K562 (cell line): ENCODE measurements at regions not wholly inside any gene's neighbourhood (a gene's known extent, or its start where the extent isn't known, plus 50 kb on each side); places are given as distances from the start of the nearest gene placed in this dataset.
"Not testable (repeated sequence)": the region's sequence is repeated elsewhere in the genome, so short reads cannot be mapped to it uniquely, and the experiment has no call there.

Experiments
- CTCF ChIP-seq, 3 experiments: IDR thresholded peaks in 2 of 3; conservative IDR thresholded peaks in 1 of 3; 2 replicates each; pipeline ENCODE4 v1.5.1; 2011 to 2012; ENCODE audit warnings: low read length in 3 of 3, mild to moderate bottlenecking in 3 of 3, control low read depth in 2 of 3, improper control_type of control experiment in 1 of 3, inconsistent platforms in 1 of 3, low read depth in 1 of 3, mixed read lengths in 1 of 3, moderate library complexity in 1 of 3; ENCODE audit not compliant: insufficient read depth in 2 of 3
- GABPA ChIP-seq: fragments of 200-800 bp; sonication (Bioruptor generic); conservative IDR thresholded peaks from 2 replicates; pipeline ENCODE4 v1.6.1; 2016; ENCODE audit warnings: low read depth, missing genetic modification characterization, missing compliant biosample characterization
- JUND ChIP-seq, 2 experiments: IDR thresholded peaks; 2 replicates in 1 of 2; 3 replicates in 1 of 2; pipeline ENCODE4 v1.6.1; 2011; ENCODE audit warnings: borderline replicate concordance in 2 of 2, low read depth in 2 of 2, low read length in 2 of 2, improper control_type of control experiment in 1 of 2, missing biosample characterization in 1 of 2, missing genetic modification characterization in 1 of 2, missing genetic modification reagents in 1 of 2
- NFIC ChIP-seq: fragments of 450-650 bp; IDR thresholded peaks from 2 replicates; pipeline ENCODE4 v1.6.1; 2017; ENCODE audit warnings: mild to moderate bottlenecking, inconsistent platforms
- POLR2A ChIP-seq: fragments of 450-650 bp; conservative IDR thresholded peaks from 2 replicates; pipeline ENCODE4 v1.6.1; 2016
- REST ChIP-seq, 2 experiments: fragments of 450-650 bp; formaldehyde crosslinking in 1 of 2; IDR thresholded peaks; 2 replicates each; pipeline versions ENCODE4 v1.4.0 to v1.6.1; 2014 to 2020; ENCODE audit warnings: mild to moderate bottlenecking in 2 of 2, borderline replicate concordance in 1 of 2, low read depth in 1 of 2
- SMARCC2 ChIP-seq: fragments of 450-650 bp; IDR thresholded peaks from 2 replicates; pipeline ENCODE4 v1.6.1; 2017; ENCODE audit warnings: antibody characterized with exemption, moderate library complexity, mild to moderate bottlenecking, low read depth
- ZC3H4 ChIP-seq: sonication (generic); formaldehyde crosslinking; IDR thresholded peaks from 2 replicates; pipeline ENCODE4 v1.9.0; 2021; ENCODE audit warnings: missing genetic modification reagents, borderline replicate concordance

- TF ChIP-seq POLR2A; NFIC; CTCF (IDR thresholded peaks at IDR 0.05 in 2 of 3, conservative IDR thresholded peaks at IDR 0.05 in 1 of 3; ENCODE audit: insufficient read depth in 2 of 3, low read depth in 1 of 3, low read length in 3 of 3); SMARCC2; GABPA; ZC3H4; REST (IDR thresholded peaks at IDR 0.05; ENCODE audit: borderline replicate concordance); REST (CRISPR knock-in tag; IDR thresholded peaks at IDR 0.05; ENCODE audit: low read depth); JUND (IDR thresholded peaks at IDR 0.05; ENCODE audit: borderline replicate concordance, low read depth, low read length); JUND (tag; IDR thresholded peaks at IDR 0.05; ENCODE audit: borderline replicate concordance, low read depth, low read length): not testable (repeated sequence)
Measured at GRCh38 chr10:42719339-42719738, 63.3 kb upstream of the BMS1 start.
